LHCN-M2 (cell line): ENCODE measurements at regions not wholly inside any gene's neighbourhood (a gene's known extent, or its start where the extent isn't known, plus 50 kb on each side); places are given as distances from the start of the nearest gene placed in this dataset.
A peak's percentile ranks its signal among the peaks of the same experiment; 100 is the strongest.
"Not testable (repeated sequence)": the region's sequence is repeated elsewhere in the genome, so short reads cannot be mapped to it uniquely, and the experiment has no call there.

Experiments used
- DNase-seq: peaks from one replicate; pipeline ENCODE4 v3.0.0-alpha.2; 2012; ENCODE audit warnings: low read depth

GRCh38 chr3:110974902-110975301 is 96.7 kb upstream of the NECTIN3 start:
- DNase-seq = peak; percentile 28

GRCh38 chr3:110984456-110985250 is 87.0 kb upstream of the NECTIN3 start:
- no peak for DNase-seq

GRCh38 chr3:110989446-110989845 is 82.2 kb upstream of the NECTIN3 start:
- no peak for DNase-seq

GRCh38 chr3:110995461-110996231 is 76.0 kb upstream of the NECTIN3 start:
- peak; percentile 49 for DNase-seq

- DNase-seq = not testable (repeated sequence)
Observed at GRCh38 chr3:110998766-110999165, 72.8 kb upstream of the NECTIN3 start.

- not testable (repeated sequence) for DNase-seq
Observed at GRCh38 chr3:111006485-111006884, 65.1 kb upstream of the NECTIN3 start.

GRCh38 chr3:111012388-111013248 is 59.0 kb upstream of the NECTIN3 start:
- DNase-seq = peak; percentile 17
